Gastroesophageal sphincter (tissue), 4 donors: ENCODE measurements at regions not wholly inside any gene's neighbourhood (a gene's known extent, or its start where the extent isn't known, plus 50 kb on each side); places are given as distances from the start of the nearest gene placed in this dataset.
"Not testable (repeated sequence)": the region's sequence is repeated elsewhere in the genome, so short reads cannot be mapped to it uniquely, and the experiment has no call there.

Experiments used
- ATAC-seq: fragments of 150-250 bp; one replicate; pipeline ENCODE4 v1.9.1; 2016; ENCODE audit warnings: mild to moderate bottlenecking, moderate library complexity
- H3K27ac ChIP-seq, 4 donors: fragments of 200-600 bp; sonication (generic) in 3 of 4; 1 replicate in 3 of 4; 2 replicates in 1 of 4; pipeline ENCODE4 v1.5.1; 2016 to 2019
- H3K27me3 ChIP-seq: fragments of 200-600 bp; sonication (generic); one replicate; pipeline ENCODE4 v1.5.1; 2019
- H3K36me3 ChIP-seq, 2 donors: fragments of 200-600 bp; sonication (generic); one replicate each; pipeline ENCODE4 v1.5.1; 2019; ENCODE audit warnings: control low read depth in 1 of 2
- H3K4me1 ChIP-seq, 3 donors: fragments of 200-600 bp; sonication (generic); 1 replicate in 2 of 3; 2 replicates in 1 of 3; pipeline ENCODE4 v1.5.1; 2016 to 2019; ENCODE audit warnings: control low read depth in 2 of 3
- H3K4me3 ChIP-seq, 2 donors: fragments of 200-600 bp; sonication (generic); one replicate each; pipeline ENCODE4 v1.5.1; 2019; ENCODE audit warnings: mild to moderate bottlenecking in 1 of 2, moderate library complexity in 1 of 2
- H3K9me3 ChIP-seq, 3 donors: fragments of 200-600 bp; sonication (generic); one replicate each; pipeline ENCODE4 v1.5.1; 2017 to 2019; ENCODE audit warnings: control low read depth in 2 of 3
- CTCF ChIP-seq, 4 experiments: fragments of 200-600 bp in 2 of 4; fragments of 450-650 bp in 2 of 4; sonication (generic) in 1 of 4; IDR thresholded peaks; one replicate each; pipeline ENCODE4 v1.5.1; 2017 to 2019; ENCODE audit warnings: antibody characterized with exemption in 4 of 4, mild to moderate bottlenecking in 2 of 4, moderate library complexity in 2 of 4
- EP300 ChIP-seq: sonication (generic); formaldehyde crosslinking; IDR thresholded peaks from one replicate; pipeline ENCODE4 v1.6.1; 2017; ENCODE audit warnings: antibody characterized with exemption, mild to moderate bottlenecking
- POLR2A ChIP-seq, 2 donors: fragments of 450-650 bp; IDR thresholded peaks; one replicate each; pipeline ENCODE4 v1.6.1; 2017; ENCODE audit warnings: antibody characterized with exemption in 2 of 2, mild to moderate bottlenecking in 2 of 2, moderate library complexity in 1 of 2
- POLR2AphosphoS5 ChIP-seq: sonication (generic); formaldehyde crosslinking; IDR thresholded peaks from one replicate; pipeline ENCODE4 v1.6.1; 2017; ENCODE audit warnings: antibody characterized with exemption
- WGBS, 2 donors: methylation state at CpG; one replicate each; pipeline ENCODE4 v1.1.5; 2018; ENCODE audit warnings: low coverage in 1 of 2; 5-methylcytosine and 5-hydroxymethylcytosine counted together

GRCh38 chr4:17436047-17436749 lies 75.7 kb downstream of the QDPR start:
- not testable (repeated sequence) for ATAC-seq, H3K27ac ChIP-seq
- WGBS, 2 donors: 100% methylated on average over 3 of the region's 21 CpGs; no CpG with 5 or more reads in 1 of the 2 donors

GRCh38 chr4:17433827-17434226 lies 78.1 kb downstream of the QDPR start:
- 96 to 97% methylated on average over 5 of the region's 5 CpGs for WGBS, 2 donors
- no peak for ATAC-seq

More at GRCh38 chr4:17436047-17436749, 75.7 kb downstream of the QDPR start:
- H3K36me3 ChIP-seq, H3K4me1 ChIP-seq, H3K27me3 ChIP-seq, H3K4me3 ChIP-seq, H3K9me3 ChIP-seq: not testable (repeated sequence)

GRCh38 chr4:17427991-17428390 lies 83.9 kb downstream of the QDPR start:
- Histone ChIP-seq H3K36me3 (no peaks in the 10 kb centered on the region), H3K4me3 (no peak overlapping the region), H3K9me3 (no peaks in the 10 kb centered on the region), H3K4me1 (peaks cover 0 to 9% (median 0%) of the 10 kb centered on the region in 3 donors), H3K27ac (no peak overlapping the region), H3K27me3 (no peaks in the 10 kb centered on the region)
- 63% methylated on average over 4 of the region's 4 CpGs; no CpG with 5 or more reads in 1 of the 2 donors for WGBS, 2 donors
- ATAC-seq: no peak
- TF ChIP-seq CTCF (IDR thresholded peaks at IDR 0.05): no peak
- no peak for TF ChIP-seq EP300
- no peak for TF ChIP-seq POLR2A (IDR thresholded peaks at IDR 0.05)
- no peak for TF ChIP-seq POLR2AphosphoS5

More at GRCh38 chr4:17433827-17434226, 78.1 kb downstream of the QDPR start:
- Histone ChIP-seq H3K4me3 (no peak overlapping the region), H3K4me1 (no peaks in the 10 kb centered on the region), H3K36me3 (no peaks in the 10 kb centered on the region), H3K27me3 (no peaks in the 10 kb centered on the region), H3K27ac (no peak overlapping the region), H3K9me3 (no peaks in the 10 kb centered on the region)
- TF ChIP-seq POLR2A (IDR thresholded peaks at IDR 0.05) (no peak), EP300 (no peak), CTCF (IDR thresholded peaks at IDR 0.05) (no peak), POLR2AphosphoS5 (no peak)

GRCh38 chr4:17426222-17426621 lies 85.7 kb downstream of the QDPR start:
- WGBS, 2 donors: 46 to 51% methylated on average over 5 of the region's 5 CpGs
- Histone ChIP-seq H3K4me3 (no peak overlapping the region), H3K36me3 (no peaks in the 10 kb centered on the region), H3K27ac (no peak overlapping the region), H3K4me1 (peaks cover 0 to 9% (median 0%) of the 10 kb centered on the region in 3 donors), H3K27me3 (no peaks in the 10 kb centered on the region), H3K9me3 (no peaks in the 10 kb centered on the region)
- TF ChIP-seq POLR2A (IDR thresholded peaks at IDR 0.05): no peak
- no peak for TF ChIP-seq EP300
- TF ChIP-seq POLR2AphosphoS5: no peak
- no peak for TF ChIP-seq CTCF (IDR thresholded peaks at IDR 0.05)
- ATAC-seq: no peak

- peaks cover 0 to 8% (median 0%) of the 10 kb centered on the region in 3 donors for H3K9me3 ChIP-seq
- no peaks in the 10 kb centered on the region for H3K4me1 ChIP-seq
- no peaks in the 10 kb centered on the region for H3K36me3 ChIP-seq
- WGBS, 2 donors: 88 to 91% methylated on average over 3 to 4 of the region's 4 CpGs
- ATAC-seq: no peak
- no peak overlapping the region for H3K27ac ChIP-seq
- no peaks in the 10 kb centered on the region for H3K27me3 ChIP-seq
- H3K4me3 ChIP-seq: no peak overlapping the region
- TF ChIP-seq EP300 (no peak), CTCF (IDR thresholded peaks at IDR 0.05) (no peak), POLR2A (IDR thresholded peaks at IDR 0.05) (no peak), POLR2AphosphoS5 (no peak)
Measured at GRCh38 chr4:17418010-17418409, 93.9 kb downstream of the QDPR start.
